ENCODE measurements at regions not wholly inside any gene's neighbourhood (a gene's known extent, or its start where the extent isn't known, plus 50 kb on each side); places are given as distances from the start of the nearest gene placed in this dataset.

DNA sequence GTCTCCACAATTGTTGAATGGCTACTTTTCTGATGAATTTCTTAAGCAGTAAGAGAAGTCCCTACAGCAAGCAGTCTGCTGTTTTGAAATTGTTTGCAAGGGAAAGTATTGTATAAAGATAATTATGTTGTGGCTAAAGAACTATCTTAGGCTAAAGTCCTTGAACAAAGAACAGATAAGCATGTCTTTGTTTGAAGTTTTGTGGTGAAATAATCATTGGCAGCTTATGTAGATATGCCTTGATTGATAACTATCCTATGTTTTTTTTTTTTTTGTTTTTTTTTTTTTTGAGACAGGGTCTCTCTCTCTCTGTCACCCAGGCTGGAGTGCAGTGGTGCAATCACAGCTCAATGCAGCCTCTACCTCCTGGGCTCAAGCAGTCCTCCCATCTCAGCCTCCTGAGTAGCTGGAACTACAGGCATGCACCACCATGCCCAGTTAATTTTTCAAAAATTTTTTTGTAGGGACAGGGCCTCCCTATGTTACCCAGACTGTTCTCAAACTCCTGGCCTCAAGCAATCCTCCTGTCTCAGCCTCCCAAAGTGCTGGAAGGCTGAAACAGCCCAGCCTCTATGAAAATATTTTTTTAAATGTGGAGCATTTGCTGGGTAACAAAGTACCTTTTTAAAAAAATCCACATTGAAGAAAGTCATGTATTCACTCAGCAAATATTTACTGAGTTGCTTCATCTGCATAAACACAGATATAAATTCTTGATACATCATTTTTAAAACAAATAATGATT lies 80.8 kb downstream of the LLPH start:
- Histone ChIP-seq H3K4me3 (no peak overlapping the region), H3K4me1 (no peaks in the 10 kb centered on the region), H3K27me3 (no peaks in the 10 kb centered on the region), H3K9me3 (no peaks in the 10 kb centered on the region), H3K36me3 (no peaks in the 10 kb centered on the region), H3K27ac (no peak overlapping the region)
- intact Hi-C loops (cut with DNase I; ENCODE audit: low total_unique reads) = no loop called here
- TF ChIP-seq POLR2A (IDR thresholded peaks at IDR 0.05) = no peak
- TF ChIP-seq, protein P1, sequence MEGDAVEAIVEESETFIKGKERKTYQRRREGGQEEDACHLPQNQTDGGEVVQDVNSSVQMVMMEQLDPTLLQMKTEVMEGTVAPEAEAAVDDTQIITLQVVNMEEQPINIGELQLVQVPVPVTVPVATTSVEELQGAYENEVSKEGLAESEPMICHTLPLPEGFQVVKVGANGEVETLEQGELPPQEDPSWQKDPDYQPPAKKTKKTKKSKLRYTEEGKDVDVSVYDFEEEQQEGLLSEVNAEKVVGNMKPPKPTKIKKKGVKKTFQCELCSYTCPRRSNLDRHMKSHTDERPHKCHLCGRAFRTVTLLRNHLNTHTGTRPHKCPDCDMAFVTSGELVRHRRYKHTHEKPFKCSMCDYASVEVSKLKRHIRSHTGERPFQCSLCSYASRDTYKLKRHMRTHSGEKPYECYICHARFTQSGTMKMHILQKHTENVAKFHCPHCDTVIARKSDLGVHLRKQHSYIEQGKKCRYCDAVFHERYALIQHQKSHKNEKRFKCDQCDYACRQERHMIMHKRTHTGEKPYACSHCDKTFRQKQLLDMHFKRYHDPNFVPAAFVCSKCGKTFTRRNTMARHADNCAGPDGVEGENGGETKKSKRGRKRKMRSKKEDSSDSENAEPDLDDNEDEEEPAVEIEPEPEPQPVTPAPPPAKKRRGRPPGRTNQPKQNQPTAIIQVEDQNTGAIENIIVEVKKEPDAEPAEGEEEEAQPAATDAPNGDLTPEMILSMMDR (IDR thresholded peaks at IDR 0.05 in 4 of 5, conservative IDR thresholded peaks at IDR 0.05 in 1 of 5) = no peak
- in situ Hi-C loops (cut with MboI; ENCODE audit: low sequenced_read_pairs in 4 of 4) = no loop called here
- DNase-seq (no peak), ATAC-seq (no peak)

DNA sequence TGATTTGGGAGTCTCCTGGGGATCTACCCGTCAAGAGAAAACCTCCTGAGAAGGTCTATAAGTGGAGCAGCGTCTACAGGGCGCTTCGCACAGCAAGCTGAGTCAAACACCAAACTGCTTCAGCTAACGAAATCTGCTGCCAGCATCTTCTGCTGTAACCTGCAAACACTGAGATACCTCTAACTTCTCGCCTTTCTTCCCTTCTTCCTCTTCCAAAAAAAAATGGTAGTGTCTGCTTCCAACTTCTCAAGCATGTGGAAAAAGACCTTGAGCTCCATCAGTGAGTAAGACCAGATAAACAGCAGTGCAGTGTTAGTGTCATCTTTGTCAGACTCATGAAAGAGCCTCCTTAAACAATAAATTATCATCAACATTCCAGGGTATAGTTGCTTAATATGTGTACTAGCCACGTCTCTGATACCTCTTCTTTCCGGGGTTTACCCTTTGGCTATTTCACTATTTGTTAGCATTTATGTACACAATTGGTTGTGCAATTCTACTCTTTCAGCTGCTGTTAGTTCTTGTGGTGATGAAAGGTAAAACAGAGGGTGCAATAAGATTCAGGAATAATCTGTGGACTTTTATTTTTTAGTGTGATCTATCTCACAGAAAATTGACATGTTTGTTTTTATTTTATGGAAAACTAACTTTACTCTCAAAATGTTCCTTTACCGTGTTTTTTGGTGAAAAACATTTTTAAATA lies 81.6 kb downstream of the LLPH start:
- H3K36me3 ChIP-seq = no peaks in the 10 kb centered on the region
- H3K4me1 ChIP-seq = no peaks in the 10 kb centered on the region
- no peaks in the 10 kb centered on the region for H3K27me3 ChIP-seq
- no peaks in the 10 kb centered on the region for H3K9me3 ChIP-seq
- H3K4me3 ChIP-seq = no peak overlapping the region
- no peak overlapping the region for H3K27ac ChIP-seq
- in situ Hi-C loops (cut with MboI; ENCODE audit: low sequenced_read_pairs in 4 of 4) (no loop called here), intact Hi-C loops (cut with DNase I; ENCODE audit: low total_unique reads) (no loop called here)
- DNase-seq (no peak), ATAC-seq (no peak)
- TF ChIP-seq, protein P1 (IDR thresholded peaks at IDR 0.05 in 4 of 5, conservative IDR thresholded peaks at IDR 0.05 in 1 of 5) = no peak
- TF ChIP-seq POLR2A (IDR thresholded peaks at IDR 0.05) = no peak

DNA sequence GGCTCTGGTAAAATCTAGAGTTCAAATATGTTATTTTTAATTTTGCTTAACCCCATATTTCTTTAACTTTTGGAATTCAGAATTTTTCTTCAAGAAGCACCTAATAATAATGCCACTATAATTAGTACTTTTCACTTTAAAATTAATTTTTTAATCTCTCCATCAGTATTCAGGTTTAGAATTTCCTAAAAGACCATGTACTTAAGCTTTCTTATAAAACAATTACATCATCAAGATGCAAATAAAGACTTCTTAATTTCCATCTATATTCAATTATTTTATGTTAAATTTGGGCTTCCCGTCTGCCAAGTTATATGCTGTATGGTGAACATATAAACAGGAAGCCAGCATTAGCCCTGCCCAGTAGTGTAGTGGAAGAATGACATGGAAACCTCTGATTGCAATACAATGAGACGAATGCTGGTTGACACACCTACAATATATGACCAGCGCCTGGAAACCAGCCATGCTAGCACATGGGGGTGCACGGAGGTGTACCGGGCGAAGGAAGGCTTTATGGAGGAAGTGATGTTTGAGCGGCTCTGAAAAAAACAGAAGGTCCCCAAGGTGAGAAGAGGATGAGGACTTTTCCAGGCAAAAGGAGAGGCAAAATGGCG lies 82.2 kb downstream of the LLPH start:
- intact Hi-C loops (cut with DNase I; ENCODE audit: low total_unique reads) (no loop called here), in situ Hi-C loops (cut with MboI; ENCODE audit: low sequenced_read_pairs in 4 of 4) (no loop called here)
- DNase-seq = no peak
- H3K36me3 ChIP-seq = no peaks in the 10 kb centered on the region
- TF ChIP-seq, protein P1 (IDR thresholded peaks at IDR 0.05 in 4 of 5, conservative IDR thresholded peaks at IDR 0.05 in 1 of 5) = no peak
- TF ChIP-seq POLR2A (IDR thresholded peaks at IDR 0.05) = no peak
- H3K27me3 ChIP-seq = no peaks in the 10 kb centered on the region
- no peak overlapping the region for H3K4me3 ChIP-seq
- no peak overlapping the region for H3K27ac ChIP-seq
- no peaks in the 10 kb centered on the region for H3K4me1 ChIP-seq
- H3K9me3 ChIP-seq = no peaks in the 10 kb centered on the region
- ATAC-seq = no peak

DNA sequence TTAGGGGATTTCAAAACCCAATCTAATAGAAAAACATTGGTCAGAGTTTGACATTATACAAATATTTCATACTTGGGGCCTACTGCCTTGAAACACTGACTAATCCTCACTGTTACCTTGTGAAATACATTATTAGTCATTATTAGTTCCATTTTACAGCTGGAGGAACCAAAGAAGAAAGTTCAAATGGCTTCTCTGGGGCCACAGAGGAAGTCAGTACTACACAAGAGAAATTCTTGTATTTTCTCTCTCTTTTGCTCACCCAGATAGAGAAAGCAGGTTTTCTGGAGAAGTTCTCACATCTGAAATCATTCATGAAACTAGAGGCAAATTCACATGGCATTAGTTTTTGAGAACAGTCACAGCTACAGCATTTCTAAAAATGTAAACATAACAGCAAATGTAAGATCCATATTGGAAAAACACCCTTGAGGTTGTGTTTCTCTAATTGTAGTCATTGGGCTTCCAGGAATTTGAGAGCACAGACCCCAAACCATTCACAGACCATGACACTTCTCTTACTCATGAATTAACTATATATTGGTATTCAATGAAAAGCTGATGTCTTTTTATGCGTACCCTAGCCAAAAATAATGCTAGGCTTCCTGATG lies 83.0 kb downstream of the LLPH start:
- in situ Hi-C loops (cut with MboI; ENCODE audit: low sequenced_read_pairs in 4 of 4) (no loop called here), intact Hi-C loops (cut with DNase I; ENCODE audit: low total_unique reads) (no loop called here)
- DNase-seq (no peak), ATAC-seq (no peak)
- Histone ChIP-seq H3K4me1 (no peaks in the 10 kb centered on the region), H3K4me3 (no peak overlapping the region), H3K36me3 (no peaks in the 10 kb centered on the region), H3K27ac (no peak overlapping the region), H3K27me3 (no peaks in the 10 kb centered on the region), H3K9me3 (no peaks in the 10 kb centered on the region)
- TF ChIP-seq, protein P1 (IDR thresholded peaks at IDR 0.05 in 4 of 5, conservative IDR thresholded peaks at IDR 0.05 in 1 of 5) = no peak
- TF ChIP-seq POLR2A (IDR thresholded peaks at IDR 0.05) = no peak
